22Rv1 (cell line): ENCODE measurements at regions not wholly inside any gene's neighbourhood (a gene's known extent, or its start where the extent isn't known, plus 50 kb on each side); places are given as distances from the start of the nearest gene placed in this dataset.

Source experiments
- ZFX ChIP-seq: fragments of 450-650 bp; IDR thresholded peaks from 2 replicates; pipeline ENCODE4 v1.6.1; 2017; ENCODE audit warnings: antibody characterized with exemption, borderline replicate concordance
- TF ChIP-seq, protein P1 (sequence below): fragments of 450-650 bp; IDR thresholded peaks from 2 replicates; pipeline ENCODE4 v1.5.1; 2017; ENCODE audit warnings: mild to moderate bottlenecking

- TF ChIP-seq, protein P1, sequence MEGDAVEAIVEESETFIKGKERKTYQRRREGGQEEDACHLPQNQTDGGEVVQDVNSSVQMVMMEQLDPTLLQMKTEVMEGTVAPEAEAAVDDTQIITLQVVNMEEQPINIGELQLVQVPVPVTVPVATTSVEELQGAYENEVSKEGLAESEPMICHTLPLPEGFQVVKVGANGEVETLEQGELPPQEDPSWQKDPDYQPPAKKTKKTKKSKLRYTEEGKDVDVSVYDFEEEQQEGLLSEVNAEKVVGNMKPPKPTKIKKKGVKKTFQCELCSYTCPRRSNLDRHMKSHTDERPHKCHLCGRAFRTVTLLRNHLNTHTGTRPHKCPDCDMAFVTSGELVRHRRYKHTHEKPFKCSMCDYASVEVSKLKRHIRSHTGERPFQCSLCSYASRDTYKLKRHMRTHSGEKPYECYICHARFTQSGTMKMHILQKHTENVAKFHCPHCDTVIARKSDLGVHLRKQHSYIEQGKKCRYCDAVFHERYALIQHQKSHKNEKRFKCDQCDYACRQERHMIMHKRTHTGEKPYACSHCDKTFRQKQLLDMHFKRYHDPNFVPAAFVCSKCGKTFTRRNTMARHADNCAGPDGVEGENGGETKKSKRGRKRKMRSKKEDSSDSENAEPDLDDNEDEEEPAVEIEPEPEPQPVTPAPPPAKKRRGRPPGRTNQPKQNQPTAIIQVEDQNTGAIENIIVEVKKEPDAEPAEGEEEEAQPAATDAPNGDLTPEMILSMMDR = no peak
- no peak for TF ChIP-seq ZFX
Observed at GRCh38 chr15:96599268-96599667, 268.8 kb downstream of the NR2F2 start.
